ENCODE measurements at regions not wholly inside any gene's neighbourhood (a gene's known extent, or its start where the extent isn't known, plus 50 kb on each side); places are given as distances from the start of the nearest gene placed in this dataset.

- TF ChIP-seq CTCF (IDR thresholded peaks at IDR 0.05), result no peak
These were observed 561.6 kb upstream of the CDH8 start for GRCh38 chr16:62597875-62598274.

GRCh38 chr16:62596584-62596983 lies 560.3 kb upstream of the CDH8 start:
- no peak for TF ChIP-seq CTCF (IDR thresholded peaks at IDR 0.05)

- no peak for TF ChIP-seq CTCF (IDR thresholded peaks at IDR 0.05)
These were observed 559.9 kb upstream of the CDH8 start for GRCh38 chr16:62596125-62596524.

- no peak for TF ChIP-seq CTCF (IDR thresholded peaks at IDR 0.05)
These were observed 550.1 kb upstream of the CDH8 start for GRCh38 chr16:62586128-62586862.

GRCh38 chr16:62585041-62585545 lies 548.9 kb upstream of the CDH8 start:
- TF ChIP-seq CTCF (IDR thresholded peaks at IDR 0.05), result no peak

- no peak for TF ChIP-seq CTCF (IDR thresholded peaks at IDR 0.05)
These were observed 547.2 kb upstream of the CDH8 start for GRCh38 chr16:62583414-62583813.

- no peak for TF ChIP-seq CTCF (IDR thresholded peaks at IDR 0.05)
These were observed 537.2 kb upstream of the CDH8 start for GRCh38 chr16:62573466-62573865.
